ENCODE measurements at regions not wholly inside any gene's neighbourhood (a gene's known extent, or its start where the extent isn't known, plus 50 kb on each side); places are given as distances from the start of the nearest gene placed in this dataset.

DNA sequence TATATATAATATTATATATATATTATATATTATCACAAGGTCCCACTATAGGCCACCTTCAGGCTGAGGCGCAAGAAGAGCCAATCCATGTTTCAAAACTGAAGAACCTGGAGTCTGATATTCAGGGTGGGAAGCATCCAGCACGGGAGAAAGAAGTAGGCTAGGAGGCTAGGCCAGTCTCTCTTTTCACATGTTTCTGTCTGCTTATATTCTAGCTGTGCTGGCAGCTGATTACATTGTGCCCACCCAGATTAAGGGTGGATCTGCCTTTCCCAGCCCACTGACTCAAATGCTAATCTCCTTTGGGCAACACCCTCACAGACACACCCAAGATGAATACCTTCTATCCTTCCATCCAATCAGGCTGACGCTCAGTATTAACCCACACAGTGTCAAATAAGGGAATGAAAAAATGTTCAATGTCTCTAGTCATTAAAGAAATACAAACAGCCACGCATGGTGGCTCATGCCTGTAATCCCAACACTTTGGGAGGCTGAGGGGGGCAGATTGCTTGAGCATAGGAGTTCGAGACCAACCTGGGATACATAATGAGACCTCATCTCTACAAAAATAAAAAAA, 135.4 kb upstream of the PCBD1 start:
- TF ChIP-seq, protein P1, sequence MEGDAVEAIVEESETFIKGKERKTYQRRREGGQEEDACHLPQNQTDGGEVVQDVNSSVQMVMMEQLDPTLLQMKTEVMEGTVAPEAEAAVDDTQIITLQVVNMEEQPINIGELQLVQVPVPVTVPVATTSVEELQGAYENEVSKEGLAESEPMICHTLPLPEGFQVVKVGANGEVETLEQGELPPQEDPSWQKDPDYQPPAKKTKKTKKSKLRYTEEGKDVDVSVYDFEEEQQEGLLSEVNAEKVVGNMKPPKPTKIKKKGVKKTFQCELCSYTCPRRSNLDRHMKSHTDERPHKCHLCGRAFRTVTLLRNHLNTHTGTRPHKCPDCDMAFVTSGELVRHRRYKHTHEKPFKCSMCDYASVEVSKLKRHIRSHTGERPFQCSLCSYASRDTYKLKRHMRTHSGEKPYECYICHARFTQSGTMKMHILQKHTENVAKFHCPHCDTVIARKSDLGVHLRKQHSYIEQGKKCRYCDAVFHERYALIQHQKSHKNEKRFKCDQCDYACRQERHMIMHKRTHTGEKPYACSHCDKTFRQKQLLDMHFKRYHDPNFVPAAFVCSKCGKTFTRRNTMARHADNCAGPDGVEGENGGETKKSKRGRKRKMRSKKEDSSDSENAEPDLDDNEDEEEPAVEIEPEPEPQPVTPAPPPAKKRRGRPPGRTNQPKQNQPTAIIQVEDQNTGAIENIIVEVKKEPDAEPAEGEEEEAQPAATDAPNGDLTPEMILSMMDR (optimal IDR thresholded peaks at IDR 0.05 in 1 of 3, IDR thresholded peaks at IDR 0.05 in 1 of 3, conservative IDR thresholded peaks at IDR 0.05 in 1 of 3; ENCODE audit: extremely low read depth in 1 of 3, insufficient read depth in 2 of 3, low read length in 3 of 3) = no peak
- TF ChIP-seq EZH2 (IDR thresholded peaks at IDR 0.05; ENCODE audit: low read length) = no peak

Measured in keratinocyte (primary cell).